ENCODE measurements at regions not wholly inside any gene's neighbourhood (a gene's known extent, or its start where the extent isn't known, plus 50 kb on each side); places are given as distances from the start of the nearest gene placed in this dataset.

DNA sequence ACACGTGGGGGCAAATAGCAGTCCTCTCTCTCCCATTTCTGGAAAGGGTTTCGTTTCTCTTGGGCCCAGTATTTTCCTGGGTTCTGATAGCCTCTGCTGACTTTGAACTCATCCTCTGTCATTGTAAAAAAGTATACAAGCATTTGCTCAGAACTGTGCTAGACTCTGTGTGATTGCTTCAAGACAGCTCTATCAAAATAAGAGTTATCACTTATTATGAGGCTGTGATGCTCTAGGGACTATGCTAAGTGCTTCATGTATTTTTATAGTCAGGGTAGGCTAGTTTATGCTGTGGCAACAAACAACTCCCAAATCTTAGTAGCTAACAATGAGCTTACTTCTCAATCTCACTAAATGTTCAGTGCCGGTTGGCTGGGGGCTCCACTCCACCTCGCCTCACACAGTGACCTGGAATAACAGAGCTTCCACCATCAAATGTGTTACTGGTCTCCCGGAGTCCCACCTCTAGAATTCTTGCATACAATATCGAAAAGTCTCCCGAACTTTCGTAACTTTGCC, 110.8 kb upstream of the CDC42EP3 start:
- intact Hi-C loops (cut with micrococcal nuclease) = no loop called here

GRCh38 chr2:37782721-37783371, 111.4 kb upstream of the CDC42EP3 start:
- intact Hi-C loops (cut with micrococcal nuclease) = no loop called here

DNA sequence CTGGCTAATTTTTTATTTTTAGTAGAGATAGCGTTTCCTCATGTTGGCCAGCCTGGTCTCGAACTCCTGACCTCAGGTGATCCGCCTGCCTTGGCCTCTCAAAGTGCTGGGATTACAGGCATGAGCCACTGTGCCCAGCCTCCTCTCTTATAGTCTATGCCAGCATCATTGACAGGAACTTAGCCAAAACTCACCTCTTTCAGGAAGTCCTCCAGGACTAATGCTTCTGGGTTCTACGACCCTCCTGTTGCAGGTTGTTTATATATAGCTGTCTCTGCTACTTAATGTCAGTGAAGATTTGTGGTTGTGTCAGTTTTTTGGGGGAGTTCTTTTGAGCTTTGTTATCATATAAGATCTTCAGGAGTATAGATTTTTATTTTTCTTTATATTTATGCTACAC, 112.1 kb upstream of the CDC42EP3 start:
- intact Hi-C loops (cut with micrococcal nuclease) = no loop called here

GRCh38 chr2:37784071-37784758, 112.8 kb upstream of the CDC42EP3 start:
- intact Hi-C loops (cut with micrococcal nuclease) = no loop called here

DNA sequence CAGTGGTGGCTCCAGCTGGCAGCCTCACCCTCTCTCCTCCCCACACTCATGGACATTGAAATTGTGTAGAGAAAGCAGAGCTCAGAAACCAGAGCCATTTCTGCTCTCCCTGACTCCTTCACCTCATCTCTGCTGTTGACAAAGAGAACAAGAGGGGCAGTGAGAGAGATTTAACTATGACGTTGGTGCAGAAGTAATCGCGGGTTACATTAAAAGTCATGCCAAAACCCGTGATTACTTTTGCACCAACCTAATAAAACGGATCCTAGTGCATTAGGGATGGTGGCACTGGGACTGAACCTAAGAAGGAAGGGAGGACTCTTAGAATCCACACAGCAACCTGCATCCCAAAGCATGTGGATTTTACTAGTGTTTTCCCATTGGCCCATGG, 113.3 kb upstream of the CDC42EP3 start:
- intact Hi-C loops (cut with micrococcal nuclease) = no loop called here

GRCh38 chr2:37786191-37786698, 114.8 kb upstream of the CDC42EP3 start:
- intact Hi-C loops (cut with micrococcal nuclease) = no loop called here

- intact Hi-C loops (cut with micrococcal nuclease) = no loop called here
Measured at GRCh38 chr2:37786854-37787253, 115.4 kb upstream of the CDC42EP3 start.

- intact Hi-C loops (cut with micrococcal nuclease) = no loop called here
Measured at GRCh38 chr2:37788602-37789209, 117.3 kb upstream of the CDC42EP3 start.

DNA sequence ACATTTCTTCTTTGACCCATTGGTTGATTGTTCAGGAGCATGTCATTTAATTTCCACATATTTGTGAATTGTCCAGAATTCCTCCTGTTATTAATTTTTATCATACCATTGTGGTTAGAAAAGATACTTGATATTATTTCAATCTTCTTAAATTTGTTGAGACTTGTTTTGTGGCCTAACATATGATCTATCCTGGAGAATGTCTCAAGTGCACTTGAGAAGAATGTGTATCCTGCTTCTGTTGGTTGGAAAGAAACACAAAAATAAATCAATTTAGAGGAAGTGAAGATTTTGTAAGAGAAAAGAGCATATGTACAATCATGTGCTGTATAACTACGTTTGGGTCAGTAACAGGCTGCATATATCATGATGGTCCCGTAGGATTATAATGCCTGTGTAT, 118.6 kb upstream of the CDC42EP3 start:
- intact Hi-C loops (cut with micrococcal nuclease) = no loop called here

- intact Hi-C loops (cut with micrococcal nuclease) = no loop called here
Measured at GRCh38 chr2:37790462-37790861, 119.0 kb upstream of the CDC42EP3 start.

DNA sequence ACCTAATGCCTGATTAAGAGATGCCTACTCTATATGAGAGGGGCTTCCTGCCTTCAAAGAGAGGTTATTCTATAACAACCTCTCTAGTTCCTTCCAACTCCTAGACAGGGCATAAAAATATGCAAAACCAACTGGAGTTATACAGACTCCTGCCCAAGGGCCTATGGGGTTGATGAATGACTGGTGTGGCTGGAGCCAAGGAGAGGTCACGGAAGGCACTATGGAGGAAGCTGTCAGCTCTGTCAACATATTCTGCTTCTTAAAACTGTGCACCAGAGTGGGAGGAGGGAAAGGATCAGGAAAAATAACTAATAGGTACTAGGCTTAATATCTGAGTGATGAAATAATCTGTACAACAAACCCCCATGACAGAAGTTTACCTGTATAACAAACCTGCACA, 120.9 kb upstream of the CDC42EP3 start:
- intact Hi-C loops (cut with micrococcal nuclease) = no loop called here

- intact Hi-C loops (cut with micrococcal nuclease) = no loop called here
Measured at GRCh38 chr2:37793004-37793403, 121.6 kb upstream of the CDC42EP3 start.

GRCh38 chr2:37794717-37795116, 123.3 kb upstream of the CDC42EP3 start:
- intact Hi-C loops (cut with micrococcal nuclease) = no loop called here

- intact Hi-C loops (cut with micrococcal nuclease) = no loop called here
Measured at GRCh38 chr2:37795456-37795855, 124.0 kb upstream of the CDC42EP3 start.

DNA sequence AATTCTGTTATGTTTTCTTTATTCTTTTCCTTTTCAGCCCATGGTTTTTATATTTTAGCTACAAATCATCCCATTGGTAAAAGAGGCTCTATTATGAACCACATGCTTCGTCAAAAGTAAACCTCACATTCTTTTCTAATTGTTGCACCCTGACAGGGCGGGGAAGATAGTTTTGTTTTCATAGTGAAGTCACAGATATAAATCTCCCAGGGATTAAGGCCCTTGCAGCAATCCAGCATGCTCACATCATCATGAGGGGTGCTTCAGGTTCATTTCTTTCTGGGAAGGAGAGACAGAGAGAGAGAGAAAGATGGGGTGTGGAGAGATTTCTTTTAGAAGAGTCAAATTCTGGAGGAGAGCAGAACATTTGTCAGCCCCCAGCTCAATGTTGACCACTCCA, 124.5 kb upstream of the CDC42EP3 start:
- intact Hi-C loops (cut with micrococcal nuclease) = no loop called here

- intact Hi-C loops (cut with micrococcal nuclease) = no loop called here
Measured at GRCh38 chr2:37796481-37796880, 125.0 kb upstream of the CDC42EP3 start.

DNA sequence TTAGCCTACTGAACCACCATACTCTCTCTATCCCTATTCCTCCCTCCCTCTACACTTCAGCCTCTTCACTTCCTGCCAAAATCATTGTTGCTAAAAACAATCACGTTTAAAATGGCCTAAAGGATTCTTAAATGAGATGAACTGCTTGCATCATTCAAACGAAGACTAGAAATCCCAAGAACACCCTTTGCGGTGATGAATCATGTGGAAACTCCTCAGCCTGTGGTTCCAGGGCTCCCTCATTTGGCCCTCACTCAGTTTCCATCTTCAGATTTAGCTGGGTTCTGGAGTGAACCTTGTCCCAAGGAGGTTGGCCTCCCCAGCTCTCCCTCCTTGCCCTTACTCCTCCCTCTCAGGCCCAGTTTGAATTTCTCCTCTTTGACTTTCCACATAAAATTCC, 125.6 kb upstream of the CDC42EP3 start:
- intact Hi-C loops (cut with micrococcal nuclease) = no loop called here

GRCh38 chr2:37798315-37799005, 126.6 kb upstream of the RMDN2 start:
- intact Hi-C loops (cut with micrococcal nuclease) = no loop called here

- intact Hi-C loops (cut with micrococcal nuclease) = no loop called here
Measured at GRCh38 chr2:37800176-37800858, 124.8 kb upstream of the RMDN2 start.

- intact Hi-C loops (cut with micrococcal nuclease) = no loop called here
Measured at GRCh38 chr2:37802211-37802752, 122.8 kb upstream of the RMDN2 start.

DNA sequence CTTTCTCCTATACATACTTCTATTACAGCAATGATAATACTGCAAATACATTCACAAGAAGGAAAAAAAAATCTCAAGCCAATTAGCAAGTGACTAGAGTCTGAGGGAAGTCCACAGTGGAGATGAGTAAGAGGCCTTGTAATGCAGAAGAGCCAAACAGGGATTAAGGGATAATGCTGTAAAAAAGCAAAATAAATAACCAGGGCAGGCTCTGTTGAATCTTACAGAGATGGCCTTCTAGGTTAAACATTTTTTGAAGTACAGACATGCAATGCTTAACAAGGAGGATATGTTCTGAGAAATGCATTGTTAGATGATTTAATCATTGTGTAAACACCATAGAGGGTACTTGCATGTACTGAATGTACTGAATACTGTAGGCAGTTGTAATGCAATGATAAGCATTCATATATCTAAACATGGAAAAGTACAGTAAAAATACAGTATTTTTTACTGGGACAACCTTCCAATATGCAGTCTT, 122.1 kb upstream of the RMDN2 start:
- intact Hi-C loops (cut with micrococcal nuclease) = no loop called here

All from T-helper 2 cell treated with Interferon-gamma antibody and Interleukin-4, amounts not matched to agents 100 ng/mL and 5 ng/mL, for 36 hours (primary cell).